ENCODE measurements at regions not wholly inside any gene's neighbourhood (a gene's known extent, or its start where the extent isn't known, plus 50 kb on each side); places are given as distances from the start of the nearest gene placed in this dataset.

DNA sequence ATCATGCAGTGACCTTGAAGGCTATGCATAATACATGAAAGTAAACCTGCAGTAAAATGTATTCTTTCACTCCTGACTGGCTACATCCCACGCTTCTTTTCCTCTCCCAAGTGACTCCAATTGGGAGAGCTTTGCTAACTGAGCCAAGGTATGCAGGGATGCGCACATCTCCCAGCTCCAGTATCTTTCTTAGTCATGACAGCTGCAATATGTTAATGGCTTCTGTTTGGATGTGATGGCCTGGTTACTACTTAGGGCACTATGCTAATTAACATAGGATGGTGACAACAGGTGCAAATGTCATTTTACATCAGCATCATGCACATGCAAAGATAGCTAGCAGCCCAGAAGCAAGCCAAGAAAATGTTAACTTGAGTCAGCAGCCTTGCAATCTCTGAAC lies 134.7 kb downstream of the POU4F1 start:
- TF ChIP-seq, protein P1, sequence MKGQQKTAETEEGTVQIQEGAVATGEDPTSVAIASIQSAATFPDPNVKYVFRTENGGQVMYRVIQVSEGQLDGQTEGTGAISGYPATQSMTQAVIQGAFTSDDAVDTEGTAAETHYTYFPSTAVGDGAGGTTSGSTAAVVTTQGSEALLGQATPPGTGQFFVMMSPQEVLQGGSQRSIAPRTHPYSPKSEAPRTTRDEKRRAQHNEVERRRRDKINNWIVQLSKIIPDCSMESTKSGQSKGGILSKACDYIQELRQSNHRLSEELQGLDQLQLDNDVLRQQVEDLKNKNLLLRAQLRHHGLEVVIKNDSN (IDR thresholded peaks at IDR 0.05), result no peak
- no peak for TF ChIP-seq RAD21 (IDR thresholded peaks at IDR 0.05; ENCODE audit: low read depth)
- no peak for TF ChIP-seq YY1 (IDR thresholded peaks at IDR 0.05; ENCODE audit: low read depth)
